ENCODE measurements at regions not wholly inside any gene's neighbourhood (a gene's known extent, or its start where the extent isn't known, plus 50 kb on each side); places are given as distances from the start of the nearest gene placed in this dataset.
A peak's percentile ranks its signal among the peaks of the same experiment; 100 is the strongest.

- Histone ChIP-seq H3K36me3 (ENCODE audit: low read depth, missing control alignments) (no peaks in the 10 kb centered on the region), H3K27ac (no peak overlapping the region), H3K27me3 (no peaks in the 10 kb centered on the region), H3K4me3 (no peak overlapping the region), H3K9me3 (no peaks in the 10 kb centered on the region), H3K4me1 (peaks cover 14% of the 10 kb centered on the region)
- DNase-seq, result no peak
- intact Hi-C loops (cut with DNase I; ENCODE audit: low total_unique reads), result no loop called here
- 74 to 78% methylated on average over 4 of the region's 4 CpGs for WGBS, 2 donors
- TF ChIP-seq POLR2A (IDR thresholded peaks at IDR 0.05) (no peak), CTCF (IDR thresholded peaks at IDR 0.05) (no peak)
Observed at GRCh38 chr4:53780736-53781400, 189.6 kb upstream of the LNX1 start.

- Histone ChIP-seq H3K4me1 (peaks cover 14% of the 10 kb centered on the region), H3K36me3 (ENCODE audit: low read depth, missing control alignments) (no peaks in the 10 kb centered on the region), H3K9me3 (no peaks in the 10 kb centered on the region), H3K27ac (no peak overlapping the region), H3K27me3 (no peaks in the 10 kb centered on the region), H3K4me3 (no peak overlapping the region)
- WGBS, 2 donors, result 73 to 77% methylated on average over 3 of the region's 3 CpGs
- TF ChIP-seq CTCF (IDR thresholded peaks at IDR 0.05) (no peak), POLR2A (IDR thresholded peaks at IDR 0.05) (no peak)
- intact Hi-C loops (cut with DNase I; ENCODE audit: low total_unique reads), result no loop called here
- no peak for DNase-seq
Observed at GRCh38 chr4:53779025-53779424, 187.7 kb upstream of the LNX1 start.

GRCh38 chr4:53778155-53778554, 186.9 kb upstream of the LNX1 start:
- Histone ChIP-seq H3K9me3 (no peaks in the 10 kb centered on the region), H3K36me3 (ENCODE audit: low read depth, missing control alignments) (no peaks in the 10 kb centered on the region), H3K27me3 (no peaks in the 10 kb centered on the region), H3K4me3 (no peak overlapping the region), H3K4me1 (peaks cover 14% of the 10 kb centered on the region), H3K27ac (no peak overlapping the region)
- DNase-seq, result no peak
- intact Hi-C loops (cut with DNase I; ENCODE audit: low total_unique reads), result no loop called here
- no peak for TF ChIP-seq POLR2A (IDR thresholded peaks at IDR 0.05)
- TF ChIP-seq CTCF (IDR thresholded peaks at IDR 0.05), result no peak
- 38 to 39% methylated on average over 2 of the region's 2 CpGs for WGBS, 2 donors

GRCh38 chr4:53777244-53777984, 186.1 kb upstream of the LNX1 start:
- Histone ChIP-seq H3K4me1 (peaks cover 14% of the 10 kb centered on the region), H3K4me3 (no peak overlapping the region), H3K27me3 (no peaks in the 10 kb centered on the region), H3K9me3 (no peaks in the 10 kb centered on the region), H3K27ac (peak overlapping the region in 1 of 2 donors; percentile 66), H3K36me3 (ENCODE audit: low read depth, missing control alignments) (no peaks in the 10 kb centered on the region)
- no peak for DNase-seq
- 50 to 51% methylated on average over 4 of the region's 4 CpGs for WGBS, 2 donors
- no peak for TF ChIP-seq POLR2A (IDR thresholded peaks at IDR 0.05)
- no peak for TF ChIP-seq CTCF (IDR thresholded peaks at IDR 0.05)
- intact Hi-C loops (cut with DNase I; ENCODE audit: low total_unique reads), result no loop called here
